ENCODE measurements at regions not wholly inside any gene's neighbourhood (a gene's known extent, or its start where the extent isn't known, plus 50 kb on each side); places are given as distances from the start of the nearest gene placed in this dataset.

DNA sequence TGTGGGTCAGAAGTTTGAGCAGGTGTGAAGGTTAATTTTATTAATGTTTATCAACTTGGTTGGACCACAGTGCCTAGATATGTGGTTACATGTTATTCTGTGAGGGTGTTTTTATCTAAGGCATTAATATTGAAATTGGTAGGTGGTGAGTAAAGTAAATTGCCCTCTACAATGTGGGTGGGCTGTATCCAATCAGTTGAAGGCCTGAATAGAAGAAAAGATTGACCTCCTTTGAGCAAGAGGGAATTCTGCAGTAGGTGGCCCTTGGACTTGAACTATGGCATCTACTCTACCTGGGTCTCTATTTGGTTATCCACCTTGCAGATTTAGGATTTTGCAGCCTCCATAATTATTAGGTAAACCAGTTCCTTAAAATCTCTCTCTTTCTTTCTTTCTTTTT lies 356.8 kb upstream of the EEF2KMT start:
- TF ChIP-seq, protein P1, sequence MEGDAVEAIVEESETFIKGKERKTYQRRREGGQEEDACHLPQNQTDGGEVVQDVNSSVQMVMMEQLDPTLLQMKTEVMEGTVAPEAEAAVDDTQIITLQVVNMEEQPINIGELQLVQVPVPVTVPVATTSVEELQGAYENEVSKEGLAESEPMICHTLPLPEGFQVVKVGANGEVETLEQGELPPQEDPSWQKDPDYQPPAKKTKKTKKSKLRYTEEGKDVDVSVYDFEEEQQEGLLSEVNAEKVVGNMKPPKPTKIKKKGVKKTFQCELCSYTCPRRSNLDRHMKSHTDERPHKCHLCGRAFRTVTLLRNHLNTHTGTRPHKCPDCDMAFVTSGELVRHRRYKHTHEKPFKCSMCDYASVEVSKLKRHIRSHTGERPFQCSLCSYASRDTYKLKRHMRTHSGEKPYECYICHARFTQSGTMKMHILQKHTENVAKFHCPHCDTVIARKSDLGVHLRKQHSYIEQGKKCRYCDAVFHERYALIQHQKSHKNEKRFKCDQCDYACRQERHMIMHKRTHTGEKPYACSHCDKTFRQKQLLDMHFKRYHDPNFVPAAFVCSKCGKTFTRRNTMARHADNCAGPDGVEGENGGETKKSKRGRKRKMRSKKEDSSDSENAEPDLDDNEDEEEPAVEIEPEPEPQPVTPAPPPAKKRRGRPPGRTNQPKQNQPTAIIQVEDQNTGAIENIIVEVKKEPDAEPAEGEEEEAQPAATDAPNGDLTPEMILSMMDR (IDR thresholded peaks at IDR 0.05 in 2 of 3, conservative IDR thresholded peaks at IDR 0.05 in 1 of 3; ENCODE audit: borderline replicate concordance in 1 of 3, insufficient read depth in 1 of 3, low read depth in 2 of 3, low read length in 2 of 3) = no peak
- TF ChIP-seq POLR2AphosphoS5 (IDR thresholded peaks at IDR 0.05; ENCODE audit: low read depth, low read length) = no peak
- no peak for TF ChIP-seq SRF (IDR thresholded peaks at IDR 0.05; ENCODE audit: low read depth)
- TF ChIP-seq ZNF274 (IDR thresholded peaks at IDR 0.05; ENCODE audit: low read depth, low read length) = no peak
- TF ChIP-seq FOSL1 (IDR thresholded peaks at IDR 0.05; ENCODE audit: low read depth) = no peak
- TF ChIP-seq EZH2phosphoT487 (IDR thresholded peaks at IDR 0.05; ENCODE audit: borderline replicate concordance) = no peak
- no peak for TF ChIP-seq EGR1 (IDR thresholded peaks at IDR 0.05; ENCODE audit: low read depth)
- no peak for TF ChIP-seq POLR2A (IDR thresholded peaks at IDR 0.05; ENCODE audit: borderline replicate concordance, extremely low read depth, insufficient read depth, insufficient read length)
- no peak for TF ChIP-seq RAD21 (IDR thresholded peaks at IDR 0.05; ENCODE audit: low read depth)
